Esophagus squamous epithelium (tissue), 5 donors: ENCODE measurements at regions not wholly inside any gene's neighbourhood (a gene's known extent, or its start where the extent isn't known, plus 50 kb on each side); places are given as distances from the start of the nearest gene placed in this dataset.

ENCODE experiments used
- DNase-seq: peaks from one replicate; lab custom pipeline; 2025; lab: John Stamatoyannopoulos, UW
- H3K27ac ChIP-seq, 4 donors: fragments of 200-600 bp; sonication (generic); one replicate each; pipeline ENCODE4 v1.5.1; 2016 to 2019; ENCODE audit warnings: mild to moderate bottlenecking in 1 of 4
- H3K27me3 ChIP-seq, 4 donors: fragments of 200-600 bp; sonication (generic); 1 replicate in 3 of 4; 2 replicates in 1 of 4; pipeline versions ENCODE4 v1.5.1 to v1.6.0; 2017 to 2021; ENCODE audit warnings: antibody characterized with exemption in 1 of 4
- H3K36me3 ChIP-seq, 3 donors: fragments of 200-600 bp; sonication (generic); one replicate each; pipeline ENCODE4 v1.5.1; 2016 to 2019
- H3K4me1 ChIP-seq, 3 donors: fragments of 200-600 bp; sonication (generic); one replicate each; pipeline ENCODE4 v1.5.1; 2017 to 2019
- H3K4me3 ChIP-seq, 4 donors: fragments of 200-600 bp; sonication (generic); 1 replicate in 3 of 4; 2 replicates in 1 of 4; pipeline ENCODE4 v1.5.1; 2016 to 2019; ENCODE audit warnings: mild to moderate bottlenecking in 2 of 4, moderate library complexity in 1 of 4
- H3K9me3 ChIP-seq, 3 donors: fragments of 200-600 bp; sonication (generic); one replicate each; pipeline ENCODE4 v1.5.1; 2016 to 2019
- POLR2A ChIP-seq, 4 donors: fragments of 450-650 bp; IDR thresholded peaks; one replicate each; pipeline ENCODE4 v1.6.1; 2017; ENCODE audit warnings: antibody characterized with exemption in 4 of 4, mild to moderate bottlenecking in 4 of 4, moderate library complexity in 3 of 4
- WGBS, 2 donors: methylation state at CpG; one replicate each; pipeline ENCODE4 v1.1.5; 2018; 5-methylcytosine and 5-hydroxymethylcytosine counted together
- intact Hi-C: fragments of 100-400 bp; cut with DNase I; formaldehyde crosslinking; loops from one replicate; pipeline ENCODE4 v1.15.0; 2022
- TF ChIP-seq, protein P1 (sequence below), 6 experiments: fragments of 450-650 bp in 4 of 6; fragments of 200-600 bp in 2 of 6; sonication (generic) in 2 of 6; IDR thresholded peaks; one replicate each; pipeline ENCODE4 v1.5.1; 2016 to 2019; ENCODE audit warnings: antibody characterized with exemption in 6 of 6, mild to moderate bottlenecking in 4 of 6, moderate library complexity in 4 of 6
- donor health status: DM: yes; HTN: yes; CAD: no.

DNA sequence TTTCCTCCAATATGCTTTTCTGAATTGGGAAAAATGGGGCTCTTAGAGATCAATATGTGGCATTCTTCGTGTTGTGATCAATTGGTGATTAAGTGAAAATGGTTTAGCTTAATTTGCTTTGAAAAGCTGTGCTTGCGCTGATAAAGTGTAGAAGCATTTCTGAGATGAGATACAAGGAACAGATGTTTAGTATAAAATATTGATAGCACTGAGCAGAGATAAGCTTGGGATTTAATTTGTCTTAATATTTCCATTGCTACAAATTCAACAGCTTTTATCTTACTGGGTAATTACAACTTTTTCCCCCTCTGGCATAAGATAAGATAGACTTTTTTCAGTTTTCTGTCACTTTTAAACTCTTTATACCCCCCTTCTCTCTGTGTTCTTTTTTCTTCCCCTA, 2204.9 kb upstream of the WWC1 start:
- intact Hi-C loops = no loop called here
- Histone ChIP-seq H3K36me3 (no peaks in the 10 kb centered on the region), H3K27me3 (no peaks in the 10 kb centered on the region), H3K4me1 (no peaks in the 10 kb centered on the region), H3K27ac (no peak overlapping the region), H3K4me3 (no peak overlapping the region), H3K9me3 (peaks cover 0 to 4% (median 0%) of the 10 kb centered on the region in 3 donors)
- DNase-seq = no peak
- WGBS, 2 donors = 60 to 69% methylated on average over 2 of the region's 2 CpGs
- no peak for TF ChIP-seq POLR2A (IDR thresholded peaks at IDR 0.05)
- TF ChIP-seq, protein P1, sequence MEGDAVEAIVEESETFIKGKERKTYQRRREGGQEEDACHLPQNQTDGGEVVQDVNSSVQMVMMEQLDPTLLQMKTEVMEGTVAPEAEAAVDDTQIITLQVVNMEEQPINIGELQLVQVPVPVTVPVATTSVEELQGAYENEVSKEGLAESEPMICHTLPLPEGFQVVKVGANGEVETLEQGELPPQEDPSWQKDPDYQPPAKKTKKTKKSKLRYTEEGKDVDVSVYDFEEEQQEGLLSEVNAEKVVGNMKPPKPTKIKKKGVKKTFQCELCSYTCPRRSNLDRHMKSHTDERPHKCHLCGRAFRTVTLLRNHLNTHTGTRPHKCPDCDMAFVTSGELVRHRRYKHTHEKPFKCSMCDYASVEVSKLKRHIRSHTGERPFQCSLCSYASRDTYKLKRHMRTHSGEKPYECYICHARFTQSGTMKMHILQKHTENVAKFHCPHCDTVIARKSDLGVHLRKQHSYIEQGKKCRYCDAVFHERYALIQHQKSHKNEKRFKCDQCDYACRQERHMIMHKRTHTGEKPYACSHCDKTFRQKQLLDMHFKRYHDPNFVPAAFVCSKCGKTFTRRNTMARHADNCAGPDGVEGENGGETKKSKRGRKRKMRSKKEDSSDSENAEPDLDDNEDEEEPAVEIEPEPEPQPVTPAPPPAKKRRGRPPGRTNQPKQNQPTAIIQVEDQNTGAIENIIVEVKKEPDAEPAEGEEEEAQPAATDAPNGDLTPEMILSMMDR (IDR thresholded peaks at IDR 0.05) = no peak

DNA sequence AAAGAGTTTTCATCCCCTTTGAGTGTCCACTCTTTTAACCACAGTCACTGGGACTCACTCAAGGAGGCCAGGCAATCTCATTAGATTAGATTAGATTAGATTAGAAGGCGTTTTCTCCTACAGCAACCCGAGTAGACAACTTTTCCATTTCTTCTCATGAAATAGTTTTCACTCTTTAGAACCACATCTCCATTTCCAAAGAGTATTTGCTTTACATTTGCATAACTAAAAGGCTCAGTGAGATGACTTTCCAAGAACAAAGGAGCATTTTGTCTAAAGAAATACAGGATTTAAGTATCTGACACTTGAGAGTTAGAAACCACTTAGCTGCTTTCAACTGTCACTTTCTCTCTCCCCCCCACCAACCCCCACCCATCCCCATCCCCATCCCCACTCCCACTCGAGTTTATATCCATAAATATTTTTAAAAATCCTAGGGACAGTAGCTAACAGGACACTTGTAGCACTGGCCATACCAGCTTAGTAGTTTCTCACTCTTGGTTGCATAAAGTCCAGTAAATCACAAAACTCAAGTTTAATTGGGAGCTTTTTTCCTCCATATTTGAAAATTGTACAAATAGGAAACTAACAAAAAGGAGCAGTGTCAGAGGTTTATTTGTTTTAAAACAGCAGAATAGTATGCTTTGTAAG, 2202.9 kb upstream of the WWC1 start:
- Histone ChIP-seq H3K9me3 (no peaks in the 10 kb centered on the region), H3K27ac (no peak overlapping the region), H3K4me1 (no peaks in the 10 kb centered on the region), H3K36me3 (no peaks in the 10 kb centered on the region), H3K4me3 (no peak overlapping the region), H3K27me3 (no peaks in the 10 kb centered on the region)
- intact Hi-C loops = no loop called here
- 27 to 32% methylated on average over 3 of the region's 3 CpGs for WGBS, 2 donors
- TF ChIP-seq POLR2A (IDR thresholded peaks at IDR 0.05) = no peak
- no peak for DNase-seq

DNA sequence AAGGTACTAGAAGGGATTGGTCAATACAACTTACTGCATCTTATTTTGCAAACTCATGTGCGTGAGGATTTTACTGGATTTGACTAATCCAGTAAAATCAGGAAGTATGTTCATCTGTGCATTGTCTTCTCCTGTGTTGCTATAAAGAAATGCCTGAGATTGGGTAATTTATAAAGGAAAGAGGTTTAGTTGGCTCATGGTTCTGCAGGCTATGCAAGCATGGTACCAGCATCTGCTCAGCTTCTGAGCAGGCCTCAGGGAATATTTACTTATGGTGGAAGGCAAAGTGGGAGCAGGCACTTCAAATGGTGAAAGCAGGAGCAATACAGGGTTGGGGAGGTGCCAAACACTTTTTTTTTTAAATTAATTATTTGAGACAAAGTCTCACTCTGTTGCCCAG, 2199.5 kb upstream of the WWC1 start:
- 80 to 94% methylated on average over 1 of the region's 1 CpG for WGBS, 2 donors

DNA sequence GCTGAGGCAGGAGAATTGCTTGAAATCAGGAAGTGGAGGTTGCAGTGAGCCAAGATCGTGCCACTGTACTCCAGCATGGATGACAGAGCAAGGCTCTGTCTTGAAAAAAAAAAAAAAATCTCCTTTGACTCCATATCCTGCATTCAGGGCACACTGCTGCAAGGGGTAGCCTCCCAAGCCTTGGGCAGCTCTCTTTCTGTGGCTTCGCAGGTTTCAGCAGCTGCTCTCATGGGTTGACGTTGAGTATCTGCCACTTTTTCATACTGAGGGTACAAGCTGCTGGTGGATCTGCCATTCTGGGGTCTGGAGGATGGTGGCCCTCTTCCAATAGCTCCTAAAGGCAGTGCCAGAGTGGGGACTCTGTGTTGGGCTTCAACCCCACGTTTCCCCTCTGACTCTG, 2198.1 kb upstream of the WWC1 start:
- TF ChIP-seq POLR2A (IDR thresholded peaks at IDR 0.05) = no peak
- TF ChIP-seq, protein P1 (IDR thresholded peaks at IDR 0.05) = no peak
- Histone ChIP-seq H3K4me1 (no peaks in the 10 kb centered on the region), H3K27me3 (no peaks in the 10 kb centered on the region), H3K27ac (no peak overlapping the region), H3K4me3 (no peak overlapping the region), H3K9me3 (no peaks in the 10 kb centered on the region), H3K36me3 (no peaks in the 10 kb centered on the region)
- 50 to 83% methylated on average over 4 of the region's 4 CpGs for WGBS, 2 donors
- no peak for DNase-seq
- intact Hi-C loops = no loop called here

More for the DNA sequence above, 2199.5 kb upstream of the WWC1 start:
- H3K27ac ChIP-seq = no peak overlapping the region
- DNase-seq = no peak
- no peaks in the 10 kb centered on the region for H3K4me1 ChIP-seq
- H3K9me3 ChIP-seq = no peaks in the 10 kb centered on the region
- TF ChIP-seq POLR2A (IDR thresholded peaks at IDR 0.05) = no peak
- TF ChIP-seq, protein P1 (IDR thresholded peaks at IDR 0.05) = no peak
- H3K27me3 ChIP-seq = no peaks in the 10 kb centered on the region
- intact Hi-C loops = no loop called here
- H3K36me3 ChIP-seq = no peaks in the 10 kb centered on the region
- H3K4me3 ChIP-seq = no peak overlapping the region

DNA sequence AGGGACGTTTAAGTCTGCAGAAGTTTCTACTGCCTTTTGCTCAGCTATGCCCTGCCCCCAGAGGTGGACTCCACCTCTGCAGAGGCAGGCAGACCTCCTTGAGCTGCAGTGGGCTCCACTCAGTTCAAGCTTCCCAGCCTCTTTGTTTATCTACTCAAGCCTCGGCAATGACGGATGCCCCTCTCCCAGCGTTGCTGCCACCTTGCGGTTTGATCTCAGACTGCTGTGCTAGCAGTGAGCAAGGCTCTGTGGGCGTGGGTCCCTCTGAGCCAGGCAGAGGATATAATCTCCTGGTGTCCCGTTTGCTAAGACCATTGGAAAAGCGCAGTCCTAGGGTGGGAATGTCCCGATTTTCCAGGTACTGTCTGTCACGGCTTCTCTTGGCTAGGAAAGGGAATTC, 2188.5 kb upstream of the WWC1 start:
- Histone ChIP-seq H3K4me3 (no peak overlapping the region), H3K9me3 (peaks cover 0 to 10% (median 9%) of the 10 kb centered on the region in 3 donors), H3K36me3 (no peaks in the 10 kb centered on the region), H3K4me1 (no peaks in the 10 kb centered on the region), H3K27ac (no peak overlapping the region), H3K27me3 (no peaks in the 10 kb centered on the region)
- intact Hi-C loops = no loop called here
- WGBS, 2 donors = 84 to 90% methylated on average over 10 of the region's 10 CpGs
- TF ChIP-seq, protein P1 (IDR thresholded peaks at IDR 0.05) = no peak
- no peak for TF ChIP-seq POLR2A (IDR thresholded peaks at IDR 0.05)
- DNase-seq = no peak
